ENCODE measurements at regions not wholly inside any gene's neighbourhood (a gene's known extent, or its start where the extent isn't known, plus 50 kb on each side); places are given as distances from the start of the nearest gene placed in this dataset.

DNA sequence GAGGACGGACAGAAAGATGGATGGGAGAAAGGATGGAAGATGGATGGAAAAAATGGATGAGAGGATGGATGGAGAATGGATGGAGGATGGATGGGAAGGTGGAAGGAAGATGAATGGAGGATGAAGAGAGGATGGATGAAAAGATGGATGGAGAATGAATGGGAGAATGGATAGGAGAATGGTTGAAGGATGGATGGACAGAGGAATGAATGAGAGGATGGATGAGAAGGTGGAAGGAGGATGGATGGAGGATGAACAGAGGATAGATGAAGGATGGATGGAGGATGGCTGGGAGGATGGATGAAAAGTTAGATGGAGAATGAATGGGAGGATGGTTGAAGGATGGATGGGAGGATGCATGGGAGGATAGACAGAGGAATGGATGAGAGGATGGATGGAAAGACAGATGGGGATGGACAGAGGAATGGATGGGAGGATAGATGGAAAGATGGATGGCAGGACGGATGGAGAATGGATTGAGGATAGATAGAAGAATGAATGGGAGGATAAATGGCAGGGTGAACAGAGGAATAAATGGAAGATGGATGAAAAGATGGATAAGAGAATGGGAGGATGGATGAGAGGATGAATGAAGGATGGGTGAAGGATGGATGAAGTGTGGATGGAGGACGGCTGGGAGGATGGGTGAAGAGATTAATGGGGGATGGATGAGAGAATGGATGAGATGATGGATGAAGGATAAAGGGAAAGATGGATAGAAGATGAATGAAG is 217.7 kb upstream of the IER5L start:
- no peak for TF ChIP-seq CTCF (IDR thresholded peaks at IDR 0.05)
- no peak for TF ChIP-seq POLR2A (IDR thresholded peaks at IDR 0.05)

Measured in heart left ventricle (tissue), 13 donors.